IMR-90 (cell line): ENCODE measurements at regions not wholly inside any gene's neighbourhood (a gene's known extent, or its start where the extent isn't known, plus 50 kb on each side); places are given as distances from the start of the nearest gene placed in this dataset.

ENCODE experiments used
- ATAC-seq: fragments of 200-7000 bp; cut with Tn5 transposase; 2 replicates; pipeline ENCODE4 v1.9.1; 2020; ENCODE audit warnings: low read depth, mild to moderate bottlenecking, moderate library complexity
- BruUV-seq: library from RNA; stranded (reverse); fragments of 400-500 nt; replicated peaks from 2 replicates; lab custom pipeline; 2021; lab: Mats Ljungman, UMichigan
- CTCF ChIA-PET: fragments of 300-600 bp; formaldehyde crosslinking; extraction: SDS; loops from one replicate; lab custom pipeline; 2021; ENCODE audit warnings: antibody characterized with exemption; lab: Yijun Ruan, JAX
- POLR2A ChIA-PET: fragments of 300-600 bp; sonication (Branson Sonifier 250); formaldehyde crosslinking; loops from one replicate; lab custom pipeline; 2022; ENCODE audit warnings: antibody characterized with exemption; ENCODE audit not compliant: unreplicated experiment; lab: Charles Lee
- DNase-seq: peaks from one replicate; pipeline ENCODE4 v3.0.0; 2013
- H2AFZ ChIP-seq: replicated peaks from 2 replicates; pipeline ENCODE3; 2013; ENCODE audit warnings: low read length, mild to moderate bottlenecking; ENCODE audit not compliant: poor library complexity
- H2AK5ac ChIP-seq: 2 replicates; pipeline ENCODE4 v1.6.1; 2013; ENCODE audit warnings: low read depth, low read length, inconsistent platforms
- H2AK9ac ChIP-seq: replicated peaks from 2 replicates; pipeline ENCODE3; 2013; ENCODE audit warnings: mild to moderate bottlenecking, low read depth, low read length, moderate library complexity; ENCODE audit not compliant: poor library complexity
- H2BK120ac ChIP-seq: 2 replicates; pipeline ENCODE4 v1.6.1; 2013; ENCODE audit warnings: low read depth, low read length, inconsistent platforms
- H2BK15ac ChIP-seq: 3 replicates; pipeline ENCODE4 v1.6.1; 2013; ENCODE audit warnings: low read depth, low read length, inconsistent platforms
- H2BK20ac ChIP-seq: 2 replicates; pipeline ENCODE4 v1.6.1; 2013; ENCODE audit warnings: low read depth, mild to moderate bottlenecking, inconsistent platforms, low read length, moderate library complexity
- H2BK5ac ChIP-seq: 2 replicates; pipeline ENCODE4 v1.6.1; 2013; ENCODE audit warnings: mild to moderate bottlenecking, low read depth, low read length, inconsistent platforms; ENCODE audit not compliant: poor library complexity, severe bottlenecking
- H3K14ac ChIP-seq: replicated peaks from 2 replicates; pipeline ENCODE4 v1.6.1; 2013; ENCODE audit warnings: low read depth, low read length, inconsistent platforms
- H3K18ac ChIP-seq: 2 replicates; pipeline ENCODE4 v1.6.1; 2013; ENCODE audit warnings: low read depth, low read length, control low read depth
- H3K23ac ChIP-seq: 2 replicates; pipeline ENCODE4 v1.6.1; 2013; ENCODE audit warnings: low read depth, low read length, inconsistent platforms
- H3K27ac ChIP-seq: 2 replicates; pipeline ENCODE4 v1.5.1; 2013; ENCODE audit warnings: mild to moderate bottlenecking, control low read depth, low read length; ENCODE audit not compliant: insufficient read depth
- H3K27me3 ChIP-seq: 2 replicates; pipeline ENCODE4 v1.6.1; 2013; ENCODE audit warnings: low read length; ENCODE audit not compliant: control insufficient read depth, insufficient read depth
- H3K36me3 ChIP-seq: 2 replicates; pipeline ENCODE4 v1.6.1; 2013; ENCODE audit warnings: low read length, mixed read lengths; ENCODE audit not compliant: control insufficient read depth, insufficient read depth
- H3K4ac ChIP-seq: 2 replicates; pipeline ENCODE4 v1.6.1; 2013; ENCODE audit warnings: low read depth, low read length, inconsistent platforms
- H3K4me1 ChIP-seq: 2 replicates; pipeline ENCODE4 v1.6.1; 2013; ENCODE audit warnings: low read length, mixed read lengths; ENCODE audit not compliant: control insufficient read depth, insufficient read depth
- H3K4me2 ChIP-seq: 2 replicates; pipeline ENCODE4 v1.6.1; 2013; ENCODE audit warnings: low read depth, mild to moderate bottlenecking, control low read depth, low read length, moderate library complexity
- H3K4me3 ChIP-seq: 2 replicates; pipeline ENCODE4 v1.5.1; 2013; ENCODE audit warnings: low read depth, mild to moderate bottlenecking, control low read depth, low read length, moderate library complexity; ENCODE audit not compliant: insufficient read depth
- H3K56ac ChIP-seq: 2 replicates; pipeline ENCODE4 v1.6.1; 2013; ENCODE audit warnings: low read length, inconsistent platforms; ENCODE audit not compliant: insufficient read depth; ENCODE audit errors: extremely low read depth
- H3K79me1 ChIP-seq, 2 experiments: 2 replicates each; pipeline ENCODE4 v1.6.1; 2013; ENCODE audit warnings: low read length in 2 of 2, inconsistent platforms in 1 of 2, low read depth in 1 of 2
- H3K9ac ChIP-seq: 2 replicates; pipeline ENCODE4 v1.6.1; 2013; ENCODE audit warnings: low read depth, low read length, control low read depth
- H3K9me1 ChIP-seq: 2 replicates; pipeline ENCODE4 v1.6.1; 2013; ENCODE audit warnings: low read length, inconsistent platforms; ENCODE audit not compliant: insufficient read depth
- H3K9me3 ChIP-seq: 2 replicates; pipeline ENCODE4 v1.6.1; 2013; ENCODE audit warnings: low read length; ENCODE audit not compliant: control insufficient read depth, insufficient read depth
- H4K20me1 ChIP-seq: 2 replicates; pipeline ENCODE4 v1.6.1; 2013; ENCODE audit warnings: low read length, inconsistent platforms; ENCODE audit not compliant: insufficient read depth
- H4K5ac ChIP-seq: 2 replicates; pipeline ENCODE4 v1.6.1; 2013; ENCODE audit warnings: mild to moderate bottlenecking, low read depth, low read length, control low read depth
- H4K8ac ChIP-seq, 2 experiments: 2 replicates each; pipeline ENCODE4 v1.6.1; 2013; ENCODE audit warnings: low read depth in 2 of 2, low read length in 2 of 2, control low read depth in 1 of 2, inconsistent platforms in 1 of 2
- H4K91ac ChIP-seq: 2 replicates; pipeline ENCODE4 v1.6.1; 2013; ENCODE audit warnings: low read depth, low read length, inconsistent platforms; ENCODE audit not compliant: insufficient read depth
- BHLHE40 ChIP-seq: fragments of 150-350 bp; IDR thresholded peaks from 2 replicates; pipeline ENCODE4 v1.6.1; 2016; ENCODE audit warnings: mild to moderate bottlenecking, low read depth, low read length
- CEBPB ChIP-seq: IDR thresholded peaks from 2 replicates; pipeline ENCODE4 v1.6.1; 2012; ENCODE audit warnings: low read depth, low read length, improper control_type of control experiment
- CHD1 ChIP-seq: IDR thresholded peaks from 2 replicates; pipeline ENCODE4 v1.6.1; 2012; ENCODE audit warnings: low read depth, low read length, improper control_type of control experiment
- FOS ChIP-seq: fragments of 150-350 bp; IDR thresholded peaks from 2 replicates; pipeline ENCODE4 v1.6.1; 2016; ENCODE audit warnings: low read depth, low read length
- MAFK ChIP-seq: IDR thresholded peaks from 2 replicates; pipeline ENCODE4 v1.6.1; 2012; ENCODE audit warnings: low read depth, low read length, improper control_type of control experiment
- MAZ ChIP-seq: IDR thresholded peaks from 2 replicates; pipeline ENCODE4 v1.6.1; 2012; ENCODE audit warnings: low read depth, mild to moderate bottlenecking, low read length, improper control_type of control experiment, moderate library complexity, borderline replicate concordance
- MXI1 ChIP-seq: IDR thresholded peaks from 2 replicates; pipeline ENCODE4 v1.6.1; 2012; ENCODE audit warnings: low read depth, mild to moderate bottlenecking, low read length, moderate library complexity, borderline replicate concordance
- NFE2L2 ChIP-seq: fragments of 150-350 bp; IDR thresholded peaks from 2 replicates; pipeline ENCODE4 v1.6.1; 2016; ENCODE audit warnings: low read depth, mild to moderate bottlenecking, low read length
- RCOR1 ChIP-seq: IDR thresholded peaks from 2 replicates; pipeline ENCODE4 v1.6.1; 2012; ENCODE audit warnings: mild to moderate bottlenecking, low read length, improper control_type of control experiment; ENCODE audit not compliant: insufficient replicate concordance
- RFX5 ChIP-seq: IDR thresholded peaks from 2 replicates; pipeline ENCODE4 v1.8.0; 2012; ENCODE audit warnings: low read depth, mild to moderate bottlenecking, low read length, moderate library complexity
- SMC3 ChIP-seq: fragments of 150-350 bp; IDR thresholded peaks from 2 replicates; pipeline ENCODE4 v1.6.1; 2016; ENCODE audit warnings: low read depth, mild to moderate bottlenecking, antibody characterized with exemption, low read length, moderate library complexity
- WGBS, 2 experiments: methylation state at CpG; one replicate each; pipeline versions ENCODE4 v1.1.5 to v1.1.7; 2013; ENCODE audit warnings: missing lambda C conversion rate in 2 of 2; ENCODE audit not compliant: insufficient read length in 1 of 2; ENCODE audit errors: extremely low coverage in 2 of 2; 5-methylcytosine and 5-hydroxymethylcytosine counted together
- dilution Hi-C: fragments of 300-500 bp; cut with HindIII; formaldehyde crosslinking; loops from one replicate; pipeline ENCODE4 v1.14.3; 2018; ENCODE audit warnings: low sequenced_read_pairs; ENCODE audit not compliant: unreplicated experiment
- in situ Hi-C: fragments of 300-500 bp; cut with MboI; formaldehyde crosslinking; loops from 3 replicates; pipeline ENCODE4 v1.14.3; 2019; ENCODE audit warnings: low sequenced_read_pairs, inconsistent platforms, mixed read lengths
- intact Hi-C: fragments of 100-400 bp; cut with micrococcal nuclease; formaldehyde crosslinking; loops from 2 replicates; pipeline ENCODE4 v1.10.0; 2022
- TF ChIP-seq, protein P1 (sequence below): conservative IDR thresholded peaks from 2 replicates; pipeline ENCODE4 v1.5.1; 2012; ENCODE audit warnings: mild to moderate bottlenecking, low read depth, low read length, improper control_type of control experiment
- TF ChIP-seq, protein P2 (sequence below): fragments of 150-350 bp; IDR thresholded peaks from 2 replicates; pipeline ENCODE4 v1.6.1; 2017; ENCODE audit warnings: mild to moderate bottlenecking, antibody characterized with exemption, low read length, low read depth

GRCh38 chr16:17986991-17987390, 349.5 kb downstream of the NPIPA8 start:
- Histone ChIP-seq H3K9me1 (no peaks in the 10 kb centered on the region), H3K27ac (no peak overlapping the region), H2BK15ac (no peak overlapping the region), H3K18ac (no peak overlapping the region), H3K4me2 (no peak overlapping the region), H2AK9ac (no peak overlapping the region), H3K14ac (no peak overlapping the region), H3K9me3 (peaks cover 4% of the 10 kb centered on the region; the same call in 1 of the 2 replicates), H3K27me3 (no peaks in the 10 kb centered on the region), H3K4me1 (no peaks in the 10 kb centered on the region), H3K36me3 (no peaks in the 10 kb centered on the region), H2BK120ac (no peak overlapping the region), H3K56ac (no peak overlapping the region), H3K79me1 (no peaks in the 10 kb centered on the region), H4K5ac (no peak overlapping the region), H4K20me1 (no peaks in the 10 kb centered on the region), H2BK5ac (no peak overlapping the region), H3K23ac (no peak overlapping the region), H3K9ac (no peak overlapping the region), H2AK5ac (no peak overlapping the region), H3K4me3 (no peak overlapping the region), H4K8ac (no peak overlapping the region), H2BK20ac (no peak overlapping the region), H2AFZ (no peak overlapping the region), H4K91ac (no peak overlapping the region), H3K4ac (no peak overlapping the region)
- POLR2A ChIA-PET: no interaction called here
- CTCF ChIA-PET: no interaction called here
- TF ChIP-seq RCOR1 (no peak), BHLHE40 (no peak), CHD1 (no peak), MXI1 (no peak), MAZ (no peak), FOS (no peak), NFE2L2 (no peak), CEBPB (no peak), MAFK (no peak), RFX5 (no peak), SMC3 (no peak)
- TF ChIP-seq, protein P1, sequence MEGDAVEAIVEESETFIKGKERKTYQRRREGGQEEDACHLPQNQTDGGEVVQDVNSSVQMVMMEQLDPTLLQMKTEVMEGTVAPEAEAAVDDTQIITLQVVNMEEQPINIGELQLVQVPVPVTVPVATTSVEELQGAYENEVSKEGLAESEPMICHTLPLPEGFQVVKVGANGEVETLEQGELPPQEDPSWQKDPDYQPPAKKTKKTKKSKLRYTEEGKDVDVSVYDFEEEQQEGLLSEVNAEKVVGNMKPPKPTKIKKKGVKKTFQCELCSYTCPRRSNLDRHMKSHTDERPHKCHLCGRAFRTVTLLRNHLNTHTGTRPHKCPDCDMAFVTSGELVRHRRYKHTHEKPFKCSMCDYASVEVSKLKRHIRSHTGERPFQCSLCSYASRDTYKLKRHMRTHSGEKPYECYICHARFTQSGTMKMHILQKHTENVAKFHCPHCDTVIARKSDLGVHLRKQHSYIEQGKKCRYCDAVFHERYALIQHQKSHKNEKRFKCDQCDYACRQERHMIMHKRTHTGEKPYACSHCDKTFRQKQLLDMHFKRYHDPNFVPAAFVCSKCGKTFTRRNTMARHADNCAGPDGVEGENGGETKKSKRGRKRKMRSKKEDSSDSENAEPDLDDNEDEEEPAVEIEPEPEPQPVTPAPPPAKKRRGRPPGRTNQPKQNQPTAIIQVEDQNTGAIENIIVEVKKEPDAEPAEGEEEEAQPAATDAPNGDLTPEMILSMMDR: no peak
- TF ChIP-seq, protein P2, sequence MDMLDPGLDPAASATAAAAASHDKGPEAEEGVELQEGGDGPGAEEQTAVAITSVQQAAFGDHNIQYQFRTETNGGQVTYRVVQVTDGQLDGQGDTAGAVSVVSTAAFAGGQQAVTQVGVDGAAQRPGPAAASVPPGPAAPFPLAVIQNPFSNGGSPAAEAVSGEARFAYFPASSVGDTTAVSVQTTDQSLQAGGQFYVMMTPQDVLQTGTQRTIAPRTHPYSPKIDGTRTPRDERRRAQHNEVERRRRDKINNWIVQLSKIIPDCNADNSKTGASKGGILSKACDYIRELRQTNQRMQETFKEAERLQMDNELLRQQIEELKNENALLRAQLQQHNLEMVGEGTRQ: no peak
- WGBS, 2 experiments: 51% methylated on average over 3 of the region's 5 CpGs; no CpG with 5 or more reads in 1 of the 2 experiments
- dilution Hi-C loops: no loop called here
- DNase-seq (no peak), ATAC-seq (no peak)
- in situ Hi-C loops: no loop called here
- BruUV-seq: no TSS peak
- intact Hi-C loops: no loop called here
